Gastroesophageal sphincter (tissue), 3 donors: ENCODE measurements at regions not wholly inside any gene's neighbourhood (a gene's known extent, or its start where the extent isn't known, plus 50 kb on each side); places are given as distances from the start of the nearest gene placed in this dataset.

ENCODE experiments used
- POLR2A ChIP-seq, 2 donors: fragments of 450-650 bp; IDR thresholded peaks; one replicate each; pipeline ENCODE4 v1.6.1; 2017; ENCODE audit warnings: antibody characterized with exemption in 2 of 2, mild to moderate bottlenecking in 2 of 2, moderate library complexity in 1 of 2
- TF ChIP-seq, protein P1 (sequence below), 4 experiments: fragments of 200-600 bp in 2 of 4; fragments of 450-650 bp in 2 of 4; sonication (generic) in 1 of 4; IDR thresholded peaks; one replicate each; pipeline ENCODE4 v1.5.1; 2017 to 2019; ENCODE audit warnings: antibody characterized with exemption in 4 of 4, mild to moderate bottlenecking in 2 of 4, moderate library complexity in 2 of 4

DNA sequence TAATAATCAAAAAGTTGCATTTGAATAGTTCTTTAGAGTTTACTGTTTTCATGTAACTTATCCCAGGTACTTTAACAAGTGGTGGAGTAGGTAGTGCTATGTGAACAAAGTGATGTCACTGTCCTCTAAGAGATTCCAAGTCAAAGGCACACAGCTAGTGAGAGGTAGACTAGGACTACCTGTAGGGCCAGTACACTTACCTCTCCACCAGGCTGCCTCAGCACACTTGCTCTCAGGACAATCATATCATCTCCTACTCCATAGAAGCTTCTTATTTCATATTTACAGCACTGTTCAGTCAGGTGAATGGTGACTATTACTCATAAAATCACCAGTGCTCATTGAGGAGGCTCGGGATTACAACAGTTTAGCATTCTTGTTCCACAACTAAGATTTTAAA is 173.0 kb upstream of the EMCN start:
- TF ChIP-seq POLR2A (IDR thresholded peaks at IDR 0.05) = no peak
- TF ChIP-seq, protein P1, sequence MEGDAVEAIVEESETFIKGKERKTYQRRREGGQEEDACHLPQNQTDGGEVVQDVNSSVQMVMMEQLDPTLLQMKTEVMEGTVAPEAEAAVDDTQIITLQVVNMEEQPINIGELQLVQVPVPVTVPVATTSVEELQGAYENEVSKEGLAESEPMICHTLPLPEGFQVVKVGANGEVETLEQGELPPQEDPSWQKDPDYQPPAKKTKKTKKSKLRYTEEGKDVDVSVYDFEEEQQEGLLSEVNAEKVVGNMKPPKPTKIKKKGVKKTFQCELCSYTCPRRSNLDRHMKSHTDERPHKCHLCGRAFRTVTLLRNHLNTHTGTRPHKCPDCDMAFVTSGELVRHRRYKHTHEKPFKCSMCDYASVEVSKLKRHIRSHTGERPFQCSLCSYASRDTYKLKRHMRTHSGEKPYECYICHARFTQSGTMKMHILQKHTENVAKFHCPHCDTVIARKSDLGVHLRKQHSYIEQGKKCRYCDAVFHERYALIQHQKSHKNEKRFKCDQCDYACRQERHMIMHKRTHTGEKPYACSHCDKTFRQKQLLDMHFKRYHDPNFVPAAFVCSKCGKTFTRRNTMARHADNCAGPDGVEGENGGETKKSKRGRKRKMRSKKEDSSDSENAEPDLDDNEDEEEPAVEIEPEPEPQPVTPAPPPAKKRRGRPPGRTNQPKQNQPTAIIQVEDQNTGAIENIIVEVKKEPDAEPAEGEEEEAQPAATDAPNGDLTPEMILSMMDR (IDR thresholded peaks at IDR 0.05) = no peak
